Small intestine (tissue), 7 donors: ENCODE measurements at regions not wholly inside any gene's neighbourhood (a gene's known extent, or its start where the extent isn't known, plus 50 kb on each side); places are given as distances from the start of the nearest gene placed in this dataset.
A peak's percentile ranks its signal among the peaks of the same experiment; 100 is the strongest.

Source experiments
- DNase-seq, 2 donors: peaks; one replicate each; pipeline versions ENCODE4 v3.0.0 to v3.0.0-alpha.2; 2013
- FAIRE-seq: peaks from 2 replicates; lab custom pipeline; 2012; peaks lifted over from hg19 to GRCh38; lab: Jason Lieb, UNC
- H3K27ac ChIP-seq, 3 donors: one replicate each; pipeline ENCODE4 v1.5.1; 2013; ENCODE audit warnings: low read length in 2 of 3, mild to moderate bottlenecking in 2 of 3, control low read depth in 1 of 3, inconsistent platforms in 1 of 3, low read depth in 1 of 3, moderate library complexity in 1 of 3
- H3K27me3 ChIP-seq, 3 donors: one replicate each; pipeline ENCODE4 v1.6.1; 2013; ENCODE audit warnings: low read length in 3 of 3, inconsistent platforms in 1 of 3; ENCODE audit not compliant: control insufficient read depth in 3 of 3, insufficient read depth in 3 of 3
- H3K36me3 ChIP-seq, 3 donors: one replicate each; pipeline ENCODE4 v1.6.1; 2013; ENCODE audit warnings: low read length in 3 of 3, inconsistent platforms in 1 of 3, low read depth in 1 of 3, mild to moderate bottlenecking in 1 of 3, moderate library complexity in 1 of 3; ENCODE audit not compliant: control insufficient read depth in 3 of 3, insufficient read depth in 2 of 3
- H3K4me1 ChIP-seq, 3 donors: one replicate each; pipeline ENCODE4 v1.6.1; 2013; ENCODE audit warnings: low read length in 2 of 3, inconsistent platforms in 1 of 3, low read depth in 1 of 3, mild to moderate bottlenecking in 1 of 3, moderate library complexity in 1 of 3; ENCODE audit not compliant: control insufficient read depth in 3 of 3, insufficient read depth in 2 of 3
- H3K4me3 ChIP-seq, 3 donors: one replicate each; pipeline ENCODE4 v1.5.1; 2013; ENCODE audit warnings: low read length in 3 of 3, control low read depth in 1 of 3, inconsistent platforms in 1 of 3, low read depth in 1 of 3, mild to moderate bottlenecking in 1 of 3, moderate library complexity in 1 of 3
- H3K9me3 ChIP-seq, 2 donors: one replicate each; pipeline ENCODE4 v1.6.1; 2013; ENCODE audit warnings: low read depth in 1 of 2, low read length in 1 of 2; ENCODE audit not compliant: control insufficient read depth in 2 of 2, insufficient read depth in 1 of 2
- WGBS, 3 donors: extraction: QIAGEN DNeasy Blood & Tissue Kit; methylation state at CpG; one replicate each; pipeline ENCODE4 v1.1.7; 2013; 5-methylcytosine and 5-hydroxymethylcytosine counted together
- donor health status: healthy with polysubstance abuse.
- donor health status: control.
- donor health status: control.
- donor health status: Bipolar disorder and iron deficiency.
- donor health status: healthy.

- no peak for DNase-seq
- no peaks in the 10 kb centered on the region for H3K36me3 ChIP-seq
- FAIRE-seq, result no peak
- no peak overlapping the region for H3K27ac ChIP-seq
- H3K4me1 ChIP-seq, result no peaks in the 10 kb centered on the region
- peaks cover 0 to 39% of the 10 kb centered on the region in 2 donors for H3K9me3 ChIP-seq
- no peak overlapping the region for H3K4me3 ChIP-seq
- no peaks in the 10 kb centered on the region for H3K27me3 ChIP-seq
Measured at GRCh38 chr5:35561396-35561795, 56.3 kb upstream of the SPEF2 start.

DNA sequence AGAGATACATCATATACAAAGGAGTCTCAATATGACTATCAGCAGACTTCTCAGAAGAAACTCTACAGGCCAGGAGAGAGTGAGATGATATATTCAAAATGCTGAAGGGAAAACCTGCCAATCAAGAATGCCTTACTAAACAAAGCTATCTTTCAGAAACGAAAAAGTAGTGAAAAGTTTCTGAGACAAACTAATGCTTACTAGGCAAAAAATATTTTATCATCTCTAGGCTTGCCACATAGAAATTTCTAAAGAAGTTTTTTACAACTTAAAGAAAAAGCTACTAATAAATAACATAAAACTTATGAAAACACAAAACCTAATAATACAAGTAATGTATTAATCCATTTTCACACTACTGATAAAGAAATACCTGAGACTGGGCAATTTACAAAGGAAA is 59.9 kb upstream of the SPEF2 start:
- no peak for FAIRE-seq
- H3K36me3 ChIP-seq, result no peaks in the 10 kb centered on the region
- 43 to 64% (median 50%) methylated on average over 1 of the region's 1 CpG for WGBS, 3 donors

DNA sequence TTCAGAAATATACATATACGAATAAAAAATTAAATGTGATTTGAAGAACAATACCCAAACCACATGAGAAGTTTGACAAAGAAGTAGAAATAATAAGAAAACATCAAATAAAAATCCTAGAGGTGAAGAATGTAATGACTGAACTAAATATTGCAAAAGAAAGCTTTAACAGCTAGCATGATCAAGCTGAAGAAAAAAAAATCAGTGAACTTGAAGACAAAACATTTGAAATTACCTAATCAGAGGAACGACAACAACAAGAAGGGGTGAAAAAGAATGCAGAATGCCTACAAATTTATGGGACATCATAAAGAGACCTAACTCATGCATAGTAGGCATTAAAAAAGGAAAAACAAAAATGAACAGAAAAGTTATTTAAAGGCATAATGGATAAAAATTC is 60.5 kb upstream of the SPEF2 start:
- no peaks in the 10 kb centered on the region for H3K4me1 ChIP-seq
- no peak for FAIRE-seq
- no peaks in the 10 kb centered on the region for H3K36me3 ChIP-seq
- H3K4me3 ChIP-seq, result no peak overlapping the region
- no peaks in the 10 kb centered on the region for H3K27me3 ChIP-seq
- H3K9me3 ChIP-seq, result peaks cover 0 to 29% of the 10 kb centered on the region in 2 donors
- no peak overlapping the region for H3K27ac ChIP-seq
- WGBS, 3 donors, result 74 to 87% (median 77%) methylated on average over 2 of the region's 2 CpGs
- DNase-seq, result no peak

More for the DNA sequence above, 59.9 kb upstream of the SPEF2 start:
- Histone ChIP-seq H3K4me3 (no peak overlapping the region), H3K27ac (no peak overlapping the region), H3K9me3 (peaks cover 0 to 33% of the 10 kb centered on the region in 2 donors), H3K4me1 (no peaks in the 10 kb centered on the region), H3K27me3 (no peaks in the 10 kb centered on the region)
- DNase-seq, result no peak

DNA sequence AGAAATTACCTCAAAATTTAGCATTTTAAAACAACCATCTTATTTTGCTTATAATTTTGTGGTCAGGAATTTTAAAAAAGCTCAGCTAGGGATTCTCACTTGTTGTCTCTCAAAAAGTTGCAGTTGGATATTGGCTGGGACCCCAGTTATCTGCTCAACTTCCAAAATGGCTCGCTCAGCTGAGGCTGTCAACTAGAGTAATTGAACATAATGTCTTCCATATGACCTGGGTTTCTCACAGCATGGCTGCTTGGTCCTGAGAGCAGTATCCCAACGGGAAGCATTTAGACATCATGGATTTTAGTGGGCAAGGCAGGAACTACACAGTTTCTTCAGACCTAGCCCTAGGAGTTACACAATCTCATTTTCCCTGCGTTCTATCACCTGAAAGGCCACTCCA is 63.6 kb upstream of the SPEF2 start:
- no peaks in the 10 kb centered on the region for H3K4me1 ChIP-seq
- H3K27ac ChIP-seq, result no peak overlapping the region
- no peak for FAIRE-seq
- H3K4me3 ChIP-seq, result no peak overlapping the region
- H3K9me3 ChIP-seq, result peaks cover 0 to 22% of the 10 kb centered on the region in 2 donors
- WGBS, 3 donors, result 64 to 70% (median 66%) methylated on average over 3 of the region's 3 CpGs
- no peaks in the 10 kb centered on the region for H3K27me3 ChIP-seq
- no peak for DNase-seq
- no peaks in the 10 kb centered on the region for H3K36me3 ChIP-seq

DNA sequence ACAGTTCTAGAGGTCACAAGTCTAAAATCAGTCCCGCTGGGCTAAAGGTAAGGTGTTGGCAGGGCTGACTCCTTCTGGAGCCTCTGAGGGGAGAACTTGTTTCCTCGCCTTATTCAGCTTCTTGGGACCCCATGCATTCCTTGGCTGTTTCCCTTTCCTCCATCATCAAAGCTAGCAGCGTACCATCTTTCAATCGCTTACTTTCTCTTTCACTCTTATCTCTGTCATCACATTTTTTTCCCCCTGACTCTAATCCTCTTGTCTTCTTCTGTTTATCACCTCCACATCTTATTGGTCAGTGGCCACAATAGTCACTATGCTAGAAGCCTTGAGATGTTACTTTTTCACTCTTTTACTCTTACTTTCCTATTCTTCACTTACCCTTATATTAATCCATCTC is 72.5 kb upstream of the SPEF2 start:
- no peaks in the 10 kb centered on the region for H3K9me3 ChIP-seq
- 73 to 80% (median 73%) methylated on average over 4 of the region's 4 CpGs for WGBS, 3 donors
- H3K4me3 ChIP-seq, result no peak overlapping the region
- no peak for FAIRE-seq
- H3K27ac ChIP-seq, result no peak overlapping the region
- no peaks in the 10 kb centered on the region for H3K27me3 ChIP-seq
- no peaks in the 10 kb centered on the region for H3K36me3 ChIP-seq
- no peak for DNase-seq
- no peaks in the 10 kb centered on the region for H3K4me1 ChIP-seq

DNA sequence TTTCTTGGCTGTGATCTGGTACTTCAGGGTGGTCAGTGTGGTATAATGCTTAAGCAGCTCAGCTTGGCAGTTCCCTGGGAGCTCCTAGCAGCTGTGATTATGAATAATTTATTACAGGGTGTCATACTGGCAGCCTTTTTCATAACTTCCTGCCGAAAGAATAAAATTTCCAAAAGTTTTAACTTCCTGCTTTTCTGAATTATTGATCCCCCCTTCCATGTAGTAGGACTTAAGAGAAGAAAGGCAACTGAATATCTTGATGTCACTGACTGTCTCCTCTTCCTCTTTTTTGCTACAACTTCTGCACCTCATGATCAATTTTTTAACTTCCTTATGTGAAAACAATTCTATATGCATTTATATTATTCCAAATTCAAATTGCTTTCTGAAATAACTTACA is 74.3 kb upstream of the SPEF2 start:
- 43 to 67% (median 61%) methylated on average over 1 of the region's 1 CpG for WGBS, 3 donors
- FAIRE-seq, result no peak
- no peak overlapping the region for H3K27ac ChIP-seq
- H3K4me3 ChIP-seq, result no peak overlapping the region
- no peaks in the 10 kb centered on the region for H3K27me3 ChIP-seq
- H3K36me3 ChIP-seq, result no peaks in the 10 kb centered on the region
- H3K9me3 ChIP-seq, result no peaks in the 10 kb centered on the region
- no peaks in the 10 kb centered on the region for H3K4me1 ChIP-seq
- DNase-seq, result no peak

- 56 to 72% (median 66%) methylated on average over 3 of the region's 3 CpGs for WGBS, 3 donors
- Histone ChIP-seq H3K36me3 (no peaks in the 10 kb centered on the region), H3K4me3 (no peak overlapping the region), H3K9me3 (no peaks in the 10 kb centered on the region), H3K27me3 (no peaks in the 10 kb centered on the region), H3K4me1 (no peaks in the 10 kb centered on the region), H3K27ac (no peak overlapping the region)
- no peak for FAIRE-seq
- DNase-seq, result no peak
Measured at GRCh38 chr5:35540002-35540401, 77.7 kb upstream of the SPEF2 start.

DNA sequence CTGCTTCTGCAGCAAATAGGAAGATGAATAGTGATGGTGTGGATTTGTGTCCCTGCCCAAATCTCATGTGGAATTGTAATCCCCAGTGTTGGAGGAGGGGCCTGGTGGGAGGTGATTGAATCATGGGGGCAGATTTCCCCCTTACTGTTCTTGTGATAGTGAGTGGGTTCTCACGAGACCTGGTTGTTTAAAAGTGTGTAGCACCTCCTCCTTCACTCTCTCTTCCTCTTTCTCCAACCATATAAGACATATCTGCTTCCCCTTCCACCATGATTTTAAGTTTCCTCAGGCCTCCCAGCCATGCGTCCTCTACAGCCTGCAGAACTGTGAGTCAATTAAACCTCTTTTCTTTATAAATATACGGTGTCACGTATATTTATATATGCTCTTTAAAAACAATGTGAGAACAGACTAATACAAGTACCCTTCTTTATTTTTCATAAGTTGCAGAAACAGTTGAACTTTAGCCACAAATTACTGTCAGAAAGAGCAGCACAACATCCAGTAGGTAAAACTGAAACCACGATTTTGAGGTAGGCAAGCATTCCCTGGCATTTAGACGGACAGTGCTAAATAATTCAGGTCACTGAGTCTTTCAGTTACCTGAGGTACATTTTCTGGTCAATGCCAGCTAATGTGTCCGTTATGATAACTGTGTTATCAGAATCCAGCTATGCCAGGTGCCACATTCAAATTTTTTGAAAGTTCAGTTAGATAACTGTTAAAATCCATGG is 79.3 kb upstream of the SPEF2 start:
- no peaks in the 10 kb centered on the region for H3K27me3 ChIP-seq
- H3K4me1 ChIP-seq, result no peaks in the 10 kb centered on the region
- no peaks in the 10 kb centered on the region for H3K36me3 ChIP-seq
- FAIRE-seq (no peak), DNase-seq (no peak)
- H3K4me3 ChIP-seq, result no peak overlapping the region
- no peak overlapping the region for H3K27ac ChIP-seq
- H3K9me3 ChIP-seq, result no peaks in the 10 kb centered on the region
- WGBS, 3 donors, result 47 to 60% (median 59%) methylated on average over 7 of the region's 7 CpGs

- Histone ChIP-seq H3K4me3 (no peak overlapping the region), H3K27me3 (no peaks in the 10 kb centered on the region), H3K9me3 (no peaks in the 10 kb centered on the region), H3K36me3 (no peaks in the 10 kb centered on the region), H3K27ac (no peak overlapping the region), H3K4me1 (no peaks in the 10 kb centered on the region)
- WGBS, 3 donors, result 36 to 69% (median 66%) methylated on average over 3 of the region's 3 CpGs
- FAIRE-seq (no peak), DNase-seq (peak in 1 of 2 donors; percentile 56)
Measured at GRCh38 chr5:35533156-35533555, 84.5 kb upstream of the SPEF2 start.
